ENCODE measurements at regions not wholly inside any gene's neighbourhood (a gene's known extent, or its start where the extent isn't known, plus 50 kb on each side); places are given as distances from the start of the nearest gene placed in this dataset.

DNA sequence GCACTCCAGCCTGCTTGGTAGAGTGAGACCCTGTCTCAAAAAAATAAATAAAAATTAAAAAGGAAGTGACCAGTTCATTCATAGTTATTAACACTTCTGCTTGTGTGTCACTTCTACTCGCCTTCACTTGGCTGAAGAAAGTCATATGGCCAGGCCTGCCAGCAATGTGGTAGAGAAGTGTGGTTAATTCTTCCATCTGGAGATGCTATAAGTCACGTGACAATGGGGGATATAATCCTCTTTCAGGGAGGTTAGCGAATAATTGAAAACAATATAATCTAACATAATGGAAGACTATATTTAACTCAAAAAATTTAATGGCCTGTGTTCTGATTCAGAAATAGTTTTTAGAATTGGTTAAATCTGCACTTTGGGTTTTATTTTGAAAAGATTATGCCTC lies 305.6 kb downstream of the DOCK8 start:
- TF ChIP-seq, protein P1, sequence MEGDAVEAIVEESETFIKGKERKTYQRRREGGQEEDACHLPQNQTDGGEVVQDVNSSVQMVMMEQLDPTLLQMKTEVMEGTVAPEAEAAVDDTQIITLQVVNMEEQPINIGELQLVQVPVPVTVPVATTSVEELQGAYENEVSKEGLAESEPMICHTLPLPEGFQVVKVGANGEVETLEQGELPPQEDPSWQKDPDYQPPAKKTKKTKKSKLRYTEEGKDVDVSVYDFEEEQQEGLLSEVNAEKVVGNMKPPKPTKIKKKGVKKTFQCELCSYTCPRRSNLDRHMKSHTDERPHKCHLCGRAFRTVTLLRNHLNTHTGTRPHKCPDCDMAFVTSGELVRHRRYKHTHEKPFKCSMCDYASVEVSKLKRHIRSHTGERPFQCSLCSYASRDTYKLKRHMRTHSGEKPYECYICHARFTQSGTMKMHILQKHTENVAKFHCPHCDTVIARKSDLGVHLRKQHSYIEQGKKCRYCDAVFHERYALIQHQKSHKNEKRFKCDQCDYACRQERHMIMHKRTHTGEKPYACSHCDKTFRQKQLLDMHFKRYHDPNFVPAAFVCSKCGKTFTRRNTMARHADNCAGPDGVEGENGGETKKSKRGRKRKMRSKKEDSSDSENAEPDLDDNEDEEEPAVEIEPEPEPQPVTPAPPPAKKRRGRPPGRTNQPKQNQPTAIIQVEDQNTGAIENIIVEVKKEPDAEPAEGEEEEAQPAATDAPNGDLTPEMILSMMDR (IDR thresholded peaks at IDR 0.05): no peak
- no peak for TF ChIP-seq POLR2A (IDR thresholded peaks at IDR 0.05)
